ENCODE measurements at regions not wholly inside any gene's neighbourhood (a gene's known extent, or its start where the extent isn't known, plus 50 kb on each side); places are given as distances from the start of the nearest gene placed in this dataset.

GRCh38 chr1:38198621-38199020 is 152.0 kb upstream of the POU3F1 start:
- TF ChIP-seq, protein P1, sequence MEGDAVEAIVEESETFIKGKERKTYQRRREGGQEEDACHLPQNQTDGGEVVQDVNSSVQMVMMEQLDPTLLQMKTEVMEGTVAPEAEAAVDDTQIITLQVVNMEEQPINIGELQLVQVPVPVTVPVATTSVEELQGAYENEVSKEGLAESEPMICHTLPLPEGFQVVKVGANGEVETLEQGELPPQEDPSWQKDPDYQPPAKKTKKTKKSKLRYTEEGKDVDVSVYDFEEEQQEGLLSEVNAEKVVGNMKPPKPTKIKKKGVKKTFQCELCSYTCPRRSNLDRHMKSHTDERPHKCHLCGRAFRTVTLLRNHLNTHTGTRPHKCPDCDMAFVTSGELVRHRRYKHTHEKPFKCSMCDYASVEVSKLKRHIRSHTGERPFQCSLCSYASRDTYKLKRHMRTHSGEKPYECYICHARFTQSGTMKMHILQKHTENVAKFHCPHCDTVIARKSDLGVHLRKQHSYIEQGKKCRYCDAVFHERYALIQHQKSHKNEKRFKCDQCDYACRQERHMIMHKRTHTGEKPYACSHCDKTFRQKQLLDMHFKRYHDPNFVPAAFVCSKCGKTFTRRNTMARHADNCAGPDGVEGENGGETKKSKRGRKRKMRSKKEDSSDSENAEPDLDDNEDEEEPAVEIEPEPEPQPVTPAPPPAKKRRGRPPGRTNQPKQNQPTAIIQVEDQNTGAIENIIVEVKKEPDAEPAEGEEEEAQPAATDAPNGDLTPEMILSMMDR (conservative IDR thresholded peaks at IDR 0.05; ENCODE audit: low read depth in 2 of 2), result no peak
- TF ChIP-seq NANOG (IDR thresholded peaks at IDR 0.05; ENCODE audit: borderline replicate concordance), result no peak
- no peak for TF ChIP-seq EZH2 (IDR thresholded peaks at IDR 0.05; ENCODE audit: low read depth, unreplicated experiment)
- TF ChIP-seq ZNF331 (CRISPR knock-in tag; IDR thresholded peaks at IDR 0.05; ENCODE audit: low read depth), result no peak
- no peak for TF ChIP-seq REST (IDR thresholded peaks at IDR 0.05; ENCODE audit: unreplicated experiment)
- TF ChIP-seq CREB1 (CRISPR knock-in tag; IDR thresholded peaks at IDR 0.05; ENCODE audit: low read depth), result no peak
- no peak for TF ChIP-seq POLR2AphosphoS5 (IDR thresholded peaks at IDR 0.05; ENCODE audit: low read depth)
- no peak for TF ChIP-seq JUNB (IDR thresholded peaks at IDR 0.05; ENCODE audit: unreplicated experiment)
- no peak for TF ChIP-seq EZH2phosphoT487 (IDR thresholded peaks at IDR 0.05; ENCODE audit: unreplicated experiment)
- TF ChIP-seq STAT1 (IDR thresholded peaks at IDR 0.05; ENCODE audit: unreplicated experiment), result no peak
- TF ChIP-seq, protein P2, sequence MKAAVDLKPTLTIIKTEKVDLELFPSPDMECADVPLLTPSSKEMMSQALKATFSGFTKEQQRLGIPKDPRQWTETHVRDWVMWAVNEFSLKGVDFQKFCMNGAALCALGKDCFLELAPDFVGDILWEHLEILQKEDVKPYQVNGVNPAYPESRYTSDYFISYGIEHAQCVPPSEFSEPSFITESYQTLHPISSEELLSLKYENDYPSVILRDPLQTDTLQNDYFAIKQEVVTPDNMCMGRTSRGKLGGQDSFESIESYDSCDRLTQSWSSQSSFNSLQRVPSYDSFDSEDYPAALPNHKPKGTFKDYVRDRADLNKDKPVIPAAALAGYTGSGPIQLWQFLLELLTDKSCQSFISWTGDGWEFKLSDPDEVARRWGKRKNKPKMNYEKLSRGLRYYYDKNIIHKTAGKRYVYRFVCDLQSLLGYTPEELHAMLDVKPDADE (IDR thresholded peaks at IDR 0.05), result no peak
- no peak for TF ChIP-seq ZNF462 (CRISPR knock-in tag; IDR thresholded peaks at IDR 0.05)
- TF ChIP-seq ZNF114 (CRISPR knock-in tag; IDR thresholded peaks at IDR 0.05), result no peak

Measured in GM23338 (cell line).